ENCODE measurements at regions not wholly inside any gene's neighbourhood (a gene's known extent, or its start where the extent isn't known, plus 50 kb on each side); places are given as distances from the start of the nearest gene placed in this dataset.

DNA sequence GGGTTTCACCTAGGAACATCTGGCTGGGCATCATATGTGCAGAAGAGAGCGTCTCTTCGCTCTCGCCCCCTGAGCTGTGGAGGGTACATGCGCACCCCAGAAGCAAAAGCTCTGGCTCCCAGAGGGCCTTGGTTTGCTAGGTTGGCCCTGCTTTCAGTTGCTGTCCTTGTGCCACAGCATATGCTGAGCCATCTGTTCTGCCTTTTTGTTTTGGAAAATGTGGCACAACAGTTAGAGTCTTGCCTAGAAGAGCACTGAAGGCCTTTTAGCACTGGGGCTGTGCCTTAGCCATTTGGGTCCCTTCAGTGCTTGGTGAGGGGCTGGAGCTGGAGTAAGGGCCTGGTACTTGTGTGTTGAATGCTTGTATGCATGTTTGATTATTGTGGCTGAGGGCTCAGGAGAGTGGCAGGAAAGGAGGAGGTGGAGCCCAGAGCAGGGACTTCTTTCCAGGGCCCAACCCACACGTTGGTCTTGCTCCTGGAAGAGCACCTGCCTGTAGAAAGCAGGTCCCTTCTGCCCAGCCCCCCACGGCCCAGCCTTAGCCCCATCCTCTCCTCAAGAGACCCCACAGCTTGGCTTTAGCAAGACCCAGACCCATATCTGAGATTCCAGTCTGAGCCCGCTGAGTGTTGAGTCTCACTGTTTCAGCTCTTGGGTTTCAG, 113.7 kb downstream of the SLC25A47 start:
- no peak for DNase-seq (ENCODE audit: low read depth in 1 of 2, low spot score in 1 of 2)

DNA sequence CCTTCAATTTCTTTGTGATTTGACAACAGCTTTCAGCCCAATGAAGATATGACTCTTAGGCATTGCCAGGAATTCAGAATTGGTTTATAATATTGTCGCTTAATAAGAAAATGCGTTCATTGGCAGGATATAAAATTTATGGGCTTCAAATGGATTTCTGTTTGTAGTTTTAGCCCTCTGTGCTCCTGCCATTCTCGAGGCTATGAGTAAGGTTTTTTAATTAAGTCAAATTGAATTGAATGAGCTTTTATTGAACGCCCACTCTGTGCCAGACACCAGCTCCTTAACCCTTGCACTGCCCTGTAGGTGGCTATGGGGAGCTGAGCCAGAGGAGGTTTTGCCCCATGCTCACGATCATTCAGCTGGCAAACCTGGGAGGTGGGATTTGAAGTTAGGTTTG, 115.1 kb downstream of the SLC25A47 start:
- DNase-seq (ENCODE audit: low read depth in 1 of 2, low spot score in 1 of 2), result no peak

DNA sequence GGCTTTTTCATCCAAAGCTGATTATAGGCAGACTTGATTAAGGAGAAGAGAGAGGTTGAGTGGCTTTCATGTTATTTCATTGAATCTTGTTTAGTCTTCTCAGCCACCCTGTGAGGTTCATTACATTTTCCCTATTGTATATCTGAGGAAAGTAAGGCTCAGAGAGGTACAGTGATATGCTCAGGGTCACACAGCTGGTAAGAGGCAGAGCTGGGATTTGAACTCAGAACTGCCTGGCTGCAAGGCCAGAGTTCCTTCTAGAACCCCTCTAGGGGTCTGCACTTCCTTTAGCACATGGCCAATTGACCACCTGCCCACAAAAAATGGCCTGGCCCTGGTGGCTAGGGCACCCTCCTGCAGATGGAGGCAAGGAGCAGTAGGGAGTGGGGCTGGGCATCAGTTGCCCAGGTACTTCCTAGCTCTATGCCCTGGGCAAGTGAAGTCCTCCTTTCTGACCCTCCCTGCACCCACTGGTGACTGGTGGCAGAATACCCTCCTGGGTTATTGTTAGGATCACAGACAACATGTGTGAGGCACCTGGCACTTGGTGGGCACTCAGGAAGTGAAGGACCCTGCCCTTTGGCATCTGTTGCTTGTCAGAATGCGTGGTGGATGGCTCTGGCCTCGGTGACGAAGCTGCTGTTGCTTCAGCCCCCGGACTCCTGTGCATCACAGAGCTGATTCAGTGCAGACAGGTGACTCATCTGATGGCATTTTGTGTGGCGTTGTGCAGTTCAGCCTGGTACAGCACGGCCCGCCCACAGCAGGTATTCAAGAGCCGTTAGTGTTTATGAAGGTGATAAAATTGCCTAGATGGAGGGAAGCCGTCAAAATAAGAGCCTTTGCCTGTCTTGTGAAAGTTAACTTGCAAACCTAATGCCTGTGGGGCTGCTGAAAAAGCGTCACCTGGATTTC, 115.8 kb downstream of the SLC25A47 start:
- DNase-seq (ENCODE audit: low read depth in 1 of 2, low spot score in 1 of 2), result no peak

DNA sequence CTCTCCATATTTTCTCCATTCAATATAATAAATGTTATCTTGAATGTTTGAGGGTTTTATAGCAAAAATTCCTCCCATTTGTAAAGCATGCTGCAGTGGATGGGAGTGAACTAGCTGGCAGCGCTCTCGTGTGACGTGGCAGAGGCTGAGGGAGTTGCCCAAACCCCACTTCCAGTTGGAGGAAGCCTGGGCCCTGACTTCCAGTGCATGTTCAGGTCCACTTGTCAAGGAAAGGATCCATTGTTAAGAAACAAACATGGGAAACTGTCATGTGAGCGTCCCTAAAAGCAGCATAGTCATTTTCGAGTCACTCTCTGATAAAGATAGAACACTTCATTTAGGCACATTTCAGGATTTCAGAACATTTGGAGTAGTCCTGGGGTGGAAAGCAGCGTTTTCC, 116.6 kb downstream of the SLC25A47 start:
- DNase-seq (ENCODE audit: low read depth in 1 of 2, low spot score in 1 of 2), result no peak

DNA sequence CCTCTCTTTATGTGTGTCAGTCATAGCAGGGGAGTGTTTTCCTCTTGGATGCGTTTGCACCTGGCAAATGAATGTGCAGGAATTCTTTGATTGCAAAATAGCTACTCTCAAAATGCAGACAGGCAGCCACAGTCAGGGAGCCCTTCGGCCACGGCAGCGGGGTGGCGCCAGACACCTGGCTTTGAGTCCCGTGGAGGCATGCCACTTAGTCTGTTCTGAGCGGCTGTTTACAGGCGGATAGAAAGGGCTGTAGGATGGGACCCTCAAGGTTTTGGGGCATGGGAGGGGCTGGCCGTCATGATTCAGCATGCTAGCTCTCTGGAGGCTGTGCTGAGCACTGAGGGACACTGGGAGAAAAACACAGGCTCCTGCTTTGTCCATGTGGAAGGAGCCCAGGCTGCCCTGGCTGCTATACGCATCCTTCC, 117.1 kb downstream of the SLC25A47 start:
- DNase-seq (ENCODE audit: low read depth in 1 of 2, low spot score in 1 of 2), result no peak

DNA sequence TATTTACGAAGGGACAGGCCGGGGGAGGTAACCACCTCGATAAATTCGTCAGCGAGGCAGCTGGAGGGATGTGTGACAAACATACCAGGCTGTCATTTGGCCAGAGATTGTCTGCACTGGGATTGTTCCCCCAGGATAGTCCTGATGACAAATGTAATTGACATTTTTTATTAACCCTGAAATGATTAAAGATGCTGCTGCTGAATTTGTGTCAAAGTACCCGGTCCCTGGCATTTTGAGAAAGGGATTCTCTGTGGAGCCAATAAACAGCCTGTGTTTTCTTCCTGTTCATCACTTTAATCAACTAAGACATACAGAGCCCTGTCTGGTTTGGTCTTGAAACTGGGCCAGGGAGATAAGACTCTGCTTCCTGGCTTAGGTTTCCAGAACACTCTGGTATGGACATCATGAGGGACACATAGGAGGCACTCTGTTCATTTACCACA, 117.6 kb downstream of the SLC25A47 start:
- no peak for DNase-seq (ENCODE audit: low read depth in 1 of 2, low spot score in 1 of 2)

DNA sequence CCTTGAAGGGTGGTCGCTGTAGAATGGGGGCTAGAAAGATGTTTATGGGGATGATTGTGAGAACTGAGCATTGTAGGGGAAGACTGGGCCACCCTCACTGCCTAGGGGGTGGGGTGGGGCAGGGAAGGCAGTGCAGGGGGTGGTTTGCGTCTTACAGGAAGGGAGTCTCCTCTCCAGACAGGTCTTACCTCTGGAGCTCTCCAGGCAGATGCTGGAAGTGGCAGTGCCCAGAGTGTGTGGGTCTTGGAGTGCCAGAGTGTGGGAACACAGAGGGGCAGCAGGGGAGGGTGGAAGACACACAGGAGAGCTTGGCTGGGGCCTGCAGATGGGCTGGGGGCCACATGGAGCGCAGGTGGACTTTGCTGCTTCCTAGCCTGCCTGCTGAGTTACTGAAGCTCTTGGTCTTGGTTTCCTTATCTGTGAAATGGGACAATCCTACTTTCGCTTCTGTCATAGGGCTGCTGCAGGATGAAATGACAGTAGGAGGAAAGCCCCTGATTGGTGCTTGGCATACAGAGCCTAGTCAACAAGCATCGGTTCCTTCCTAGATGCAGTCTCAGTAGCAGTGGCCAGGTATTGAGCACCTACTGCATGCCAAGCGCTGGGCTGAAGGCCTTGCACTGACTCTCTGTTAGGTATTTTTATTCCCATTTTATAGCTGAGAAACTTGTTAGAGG, 118.3 kb downstream of the SLC25A47 start:
- no peak for DNase-seq (ENCODE audit: low read depth in 1 of 2, low spot score in 1 of 2)

DNA sequence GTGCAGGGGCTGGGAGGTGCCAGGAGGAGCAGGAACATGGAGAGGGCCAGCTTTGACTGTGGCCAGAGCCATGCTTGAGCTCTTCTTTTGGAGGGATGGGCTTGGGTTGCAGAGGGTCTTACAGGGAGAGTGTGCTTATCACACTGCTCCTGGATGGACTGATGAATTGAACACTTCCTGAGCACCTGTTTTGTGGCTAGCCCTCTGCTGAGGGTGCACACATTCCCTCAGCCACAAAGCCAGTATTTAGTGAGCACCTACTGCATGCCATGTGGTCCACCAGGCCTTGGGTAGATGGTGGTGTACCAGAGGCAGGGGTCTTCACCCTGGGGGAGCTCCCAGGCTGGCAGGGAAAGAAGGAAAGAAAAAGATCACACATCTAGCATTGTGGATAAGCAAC, 118.9 kb downstream of the SLC25A47 start:
- no peak for DNase-seq (ENCODE audit: low read depth in 1 of 2, low spot score in 1 of 2)

DNA sequence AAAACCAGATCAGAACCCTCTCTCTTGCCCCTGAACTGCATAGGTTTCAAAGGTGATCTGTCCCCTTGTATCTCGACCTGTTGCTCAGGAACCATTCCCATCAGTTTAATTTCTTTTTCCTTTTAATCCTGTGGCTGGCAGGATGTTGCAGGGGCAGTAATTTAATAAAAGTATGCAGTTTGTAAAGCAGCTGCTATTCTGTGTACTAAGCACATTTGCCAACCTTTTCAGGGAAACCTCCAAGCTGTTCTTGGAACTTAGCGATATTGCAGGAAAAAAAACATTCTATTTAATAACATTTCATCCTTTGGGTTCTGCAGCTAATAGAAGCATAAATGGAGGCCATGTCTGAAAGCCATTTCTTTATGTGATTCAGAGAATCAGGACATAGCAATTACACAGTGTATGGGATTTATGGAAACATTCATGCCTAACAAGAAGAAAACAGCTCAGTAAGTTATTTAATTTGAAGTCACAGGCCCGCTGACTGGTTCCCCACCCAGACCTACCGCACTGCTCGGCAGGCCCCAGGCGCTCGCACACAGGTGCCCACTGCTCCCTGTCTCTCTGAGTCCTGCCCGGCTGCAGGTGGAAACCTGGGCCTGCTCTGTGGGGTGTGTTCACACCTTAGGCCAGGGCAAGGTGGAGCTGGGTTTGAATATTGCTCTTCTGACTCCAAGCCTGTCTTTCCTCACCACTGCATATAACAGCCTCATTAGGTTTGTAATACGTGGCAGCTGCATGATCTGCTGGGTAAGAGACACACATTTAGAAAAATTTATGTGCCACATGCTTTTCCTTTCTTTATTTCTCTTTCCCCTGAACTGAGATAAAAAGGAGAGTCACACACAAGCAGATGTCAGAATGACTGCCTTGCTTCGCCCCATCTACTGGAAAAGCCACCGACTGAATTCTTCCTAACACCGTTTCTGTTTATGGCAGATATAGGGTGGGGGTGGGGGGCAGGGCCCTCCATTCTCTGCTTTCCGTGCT, 119.7 kb downstream of the SLC25A47 start:
- DNase-seq (ENCODE audit: low read depth in 1 of 2, low spot score in 1 of 2), result no peak

DNA sequence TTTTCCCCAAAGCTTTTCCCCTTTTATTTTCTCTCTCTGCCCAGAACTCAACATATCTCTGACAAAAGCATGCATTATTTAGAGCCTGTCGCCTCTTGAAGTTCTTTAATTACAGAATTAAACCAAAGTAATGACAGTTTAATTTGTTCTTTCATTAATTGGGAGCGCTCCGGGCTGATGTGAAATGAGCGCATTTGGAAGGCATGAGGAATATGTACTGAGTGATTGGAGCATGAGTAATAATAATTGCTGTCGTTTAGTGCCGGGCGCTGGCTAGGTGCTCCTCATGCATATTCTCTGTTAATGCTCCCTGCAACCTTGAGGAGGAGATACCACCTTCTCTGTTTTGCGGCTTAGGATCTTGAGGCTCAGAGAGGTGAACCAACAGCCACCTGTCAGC, 120.5 kb downstream of the SLC25A47 start:
- no peak for DNase-seq (ENCODE audit: low read depth in 1 of 2, low spot score in 1 of 2)

DNA sequence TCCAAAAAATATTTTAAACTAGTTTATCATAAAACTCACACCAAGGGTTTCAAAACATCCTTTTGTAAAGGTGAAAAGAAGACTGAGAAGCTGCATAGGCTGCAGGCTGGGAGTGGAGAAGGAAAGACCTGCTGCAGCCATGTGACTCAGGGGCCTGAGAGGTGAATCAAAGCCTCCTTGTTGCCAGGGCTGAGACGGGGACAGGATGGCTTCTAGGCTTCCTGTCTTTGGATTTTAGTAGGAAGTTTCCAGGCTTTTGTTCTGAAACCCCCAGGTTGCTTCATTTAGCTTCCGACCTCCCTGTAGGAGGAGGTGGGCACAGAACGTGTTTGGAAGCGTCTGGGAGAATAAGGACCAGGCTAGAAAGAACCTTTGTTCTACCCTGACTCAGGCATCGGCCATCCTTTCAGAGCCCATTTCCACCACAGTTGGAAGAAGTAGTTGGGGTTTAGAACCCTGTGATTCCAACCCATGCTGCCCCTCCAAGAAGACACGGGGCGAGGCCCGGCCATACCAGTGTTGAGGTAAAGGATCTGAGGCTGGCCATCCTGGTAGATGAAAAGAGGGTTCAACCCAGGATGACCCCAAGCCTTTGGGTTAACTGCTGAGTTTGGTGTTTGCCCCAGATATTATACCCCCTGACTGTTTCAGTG, 122.4 kb downstream of the SLC25A47 start:
- no peak for DNase-seq (ENCODE audit: low read depth in 1 of 2, low spot score in 1 of 2)

DNA sequence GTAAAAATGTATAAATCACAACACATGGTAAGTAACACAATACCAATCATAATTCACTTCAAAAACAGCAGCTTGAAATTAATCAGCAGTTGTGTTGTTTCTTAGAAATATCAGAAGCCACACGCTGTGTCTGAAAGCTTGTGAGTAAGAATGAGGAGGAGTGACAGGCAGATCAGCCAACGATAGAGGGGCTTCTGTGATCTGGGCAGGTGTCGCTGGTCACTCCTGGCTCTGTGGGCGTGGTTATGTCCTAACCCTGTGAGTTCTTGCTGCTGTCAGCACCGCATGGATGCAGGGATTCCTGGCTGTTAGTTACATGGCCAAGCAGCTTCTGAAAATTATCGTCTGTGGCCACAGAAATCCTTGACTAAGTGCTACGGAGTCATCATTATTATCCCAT, 123.4 kb downstream of the SLC25A47 start:
- no peak for DNase-seq (ENCODE audit: low read depth in 1 of 2, low spot score in 1 of 2)

DNA sequence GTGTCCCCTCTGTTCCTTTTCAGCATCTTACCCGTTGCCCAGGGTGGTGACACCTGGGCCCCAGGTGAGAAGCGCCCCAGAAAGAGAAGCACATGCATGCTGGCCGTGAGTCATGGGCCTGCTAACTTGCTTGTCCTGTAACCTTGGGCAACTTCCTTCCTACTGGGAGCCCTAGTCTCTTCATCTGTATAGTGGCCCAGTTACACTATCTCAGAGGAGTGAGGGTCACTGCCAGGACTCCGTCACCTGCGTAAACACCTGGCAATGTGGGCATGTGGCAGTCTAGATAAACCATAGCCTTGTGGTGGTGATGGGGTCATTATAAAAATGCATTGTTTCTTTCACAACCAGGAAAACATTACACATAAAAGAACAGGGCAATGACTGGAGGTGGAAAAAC, 125.2 kb downstream of the SLC25A47 start:
- no peak for DNase-seq (ENCODE audit: low read depth in 1 of 2, low spot score in 1 of 2)

DNA sequence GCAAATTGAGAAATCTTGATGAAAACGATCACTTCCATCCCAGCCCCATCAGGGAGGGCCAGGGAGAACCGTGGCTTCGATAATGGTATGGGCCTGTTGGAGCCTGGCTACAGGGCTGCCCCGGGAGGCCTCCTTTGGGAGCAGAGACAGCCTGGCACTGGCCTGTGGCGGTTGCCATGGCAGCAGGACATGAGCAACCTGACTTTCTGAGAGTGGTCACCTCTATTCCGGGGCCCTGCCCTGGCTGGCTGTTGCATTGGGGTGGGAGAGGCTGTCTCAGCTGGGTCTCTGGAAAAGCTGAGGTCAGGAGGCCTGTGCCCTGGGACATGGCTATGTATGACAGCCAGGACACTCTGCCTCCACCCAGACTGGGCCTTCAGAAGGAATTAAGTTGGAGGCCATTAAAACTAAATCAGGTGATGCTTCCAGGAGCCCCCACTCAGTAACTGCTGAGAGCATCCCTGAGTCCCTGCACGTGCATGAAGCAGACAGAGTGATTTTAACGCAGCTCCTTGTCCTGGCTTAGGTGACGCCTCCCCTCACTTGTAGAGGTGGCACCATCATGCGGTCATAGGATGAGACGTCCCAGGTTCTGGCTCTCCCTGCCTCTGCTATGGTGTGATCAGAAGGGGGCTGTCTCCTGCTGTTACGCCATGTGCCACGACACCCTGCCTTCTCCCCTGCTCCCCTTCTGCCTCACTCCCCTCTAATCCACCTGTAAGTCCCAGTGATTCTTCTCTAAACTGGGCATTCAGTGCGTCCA, 126.3 kb downstream of the SLC25A47 start:
- DNase-seq (ENCODE audit: low read depth in 1 of 2, low spot score in 1 of 2), result no peak

DNA sequence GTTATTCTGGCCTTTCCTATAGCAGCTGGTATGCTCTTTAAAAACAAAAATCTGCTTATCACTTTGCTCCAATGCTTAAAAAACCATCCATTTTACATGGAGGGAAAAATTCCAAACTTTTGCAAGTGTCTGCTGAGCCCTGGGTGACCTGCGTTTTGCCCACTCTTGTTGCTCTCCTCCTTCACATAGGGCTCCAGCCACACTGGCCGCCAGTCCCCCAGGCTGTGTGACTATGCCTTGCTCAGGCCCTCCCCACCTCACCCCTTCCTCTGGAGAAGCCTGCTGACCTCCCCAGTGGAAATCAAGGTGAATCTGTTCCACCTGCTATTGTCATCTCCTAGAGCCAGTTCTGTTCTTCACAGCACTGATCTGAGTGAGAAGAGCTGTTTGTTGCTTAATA, 126.9 kb downstream of the SLC25A47 start:
- no peak for DNase-seq (ENCODE audit: low read depth in 1 of 2, low spot score in 1 of 2)

DNA sequence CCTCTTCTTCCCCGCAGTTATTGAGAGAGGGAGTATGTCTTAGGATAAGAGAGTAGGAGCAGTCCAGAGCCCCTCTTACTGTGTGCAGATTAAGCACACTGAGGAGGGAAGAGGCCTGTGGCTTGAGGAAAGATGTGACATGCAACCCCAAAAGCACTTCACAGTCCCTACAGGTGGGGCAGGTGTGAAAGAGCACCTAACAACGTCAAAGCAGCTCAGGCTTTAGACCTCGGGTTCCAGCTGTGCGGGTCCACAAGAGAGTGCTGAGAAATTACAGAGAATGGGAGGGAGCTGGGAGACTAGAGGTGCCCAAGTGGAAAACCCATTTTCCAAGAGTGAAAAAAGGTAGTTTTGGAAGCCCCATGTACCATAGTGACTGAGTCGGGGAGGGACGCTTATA, 127.6 kb downstream of the SLC25A47 start:
- no peak for DNase-seq (ENCODE audit: low read depth in 1 of 2, low spot score in 1 of 2)

DNA sequence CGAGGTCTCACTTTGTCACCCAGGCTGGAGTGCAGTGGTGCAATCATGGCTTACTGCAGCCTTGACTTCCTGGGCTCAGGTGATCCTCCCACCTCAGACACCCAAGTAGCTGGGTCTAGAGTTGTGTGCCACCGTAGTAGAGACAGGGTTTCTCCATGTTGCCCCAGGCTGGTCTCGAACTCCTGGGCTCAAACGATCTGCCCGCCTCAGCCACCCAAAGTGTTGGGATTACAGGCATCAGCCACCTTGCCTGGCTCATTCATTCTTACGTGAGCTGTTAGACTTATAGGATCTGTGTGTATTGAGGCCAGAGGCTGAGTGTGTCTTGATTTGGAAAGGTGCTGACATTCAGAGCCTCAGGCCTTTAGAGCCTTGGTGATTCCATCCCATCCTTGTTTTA, 128.1 kb downstream of the SLC25A47 start:
- DNase-seq (ENCODE audit: low read depth in 1 of 2, low spot score in 1 of 2), result no peak

DNA sequence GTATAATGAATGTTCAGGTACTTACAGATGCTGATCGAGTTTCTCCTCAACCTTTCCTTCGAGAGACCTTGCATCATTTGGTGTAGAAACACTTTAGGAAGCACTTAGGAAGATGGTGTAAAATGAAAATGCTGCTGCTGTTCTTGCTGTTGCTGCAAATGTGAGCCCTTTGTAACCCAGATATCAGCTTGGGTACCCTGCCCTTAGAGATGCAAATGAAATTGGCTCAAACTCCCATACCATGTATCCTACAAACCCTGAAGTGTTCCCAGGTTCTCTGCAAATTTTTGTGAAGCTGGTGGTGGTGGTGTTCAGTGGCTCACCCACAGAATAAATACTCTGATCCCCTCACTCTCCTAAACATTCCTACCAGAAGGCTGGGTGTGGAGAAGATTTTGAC, 130.8 kb downstream of the SLC25A47 start:
- no peak for DNase-seq (ENCODE audit: low read depth in 1 of 2, low spot score in 1 of 2)

DNA sequence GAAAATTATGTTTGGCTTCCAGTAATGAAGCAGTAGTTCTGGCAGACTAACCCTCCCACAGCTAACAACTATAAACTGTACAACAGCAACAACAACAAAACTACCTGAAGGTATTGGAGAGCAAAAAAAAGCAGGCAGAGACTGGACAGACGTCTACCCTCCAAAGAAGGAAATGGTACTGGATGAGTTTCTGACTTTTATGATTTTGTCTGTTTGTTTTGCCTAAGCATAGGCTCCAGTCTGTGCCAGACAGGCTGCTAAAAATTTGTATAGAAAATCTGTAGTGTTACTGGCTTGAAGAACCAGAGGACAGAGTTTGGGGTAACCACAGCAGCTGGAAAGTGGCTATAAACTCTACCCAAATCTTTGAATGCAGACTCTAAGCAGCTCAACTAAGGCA, 131.3 kb downstream of the SLC25A47 start:
- DNase-seq (ENCODE audit: low read depth in 1 of 2, low spot score in 1 of 2), result no peak

DNA sequence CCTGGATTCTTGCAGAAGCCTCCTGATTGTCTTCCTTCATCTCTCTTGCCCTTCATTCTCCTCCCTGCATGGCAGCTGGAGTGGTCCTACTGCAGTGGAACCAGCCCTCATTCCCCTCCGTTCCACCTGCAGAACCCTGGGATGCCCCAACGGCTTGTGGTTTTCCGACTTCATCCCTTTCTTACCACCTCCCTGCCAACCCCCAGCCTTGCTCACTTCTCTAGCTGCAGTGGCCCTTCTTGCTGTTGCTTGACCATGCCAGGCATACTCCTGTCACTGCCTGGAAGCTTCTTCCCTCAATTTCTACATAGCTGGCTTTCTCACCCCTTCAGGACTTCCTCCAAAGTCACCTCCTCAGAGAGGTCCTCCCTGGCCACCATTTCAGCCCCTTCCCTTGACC, 123.3 kb downstream of the BEGAIN start:
- DNase-seq (ENCODE audit: low read depth in 1 of 2, low spot score in 1 of 2), result no peak

All from activated T-helper 1 cell treated with anti-CD3 and anti-CD28 coated beads, Interleukin-2, amount 50 U/mL, for 16 hours (primary cell).